DMS 273 treated with DMSO at 0.1 percent for 48 hours (cell line): ENCODE measurements at regions not wholly inside any gene's neighbourhood (a gene's known extent, or its start where the extent isn't known, plus 50 kb on each side); places are given as distances from the start of the nearest gene placed in this dataset.
"Not testable (repeated sequence)": the region's sequence is repeated elsewhere in the genome, so short reads cannot be mapped to it uniquely, and the experiment has no call there.

ENCODE experiments used
- DNase-seq: peaks from one replicate; lab custom pipeline; 2025; lab: John Stamatoyannopoulos, UW

DNA sequence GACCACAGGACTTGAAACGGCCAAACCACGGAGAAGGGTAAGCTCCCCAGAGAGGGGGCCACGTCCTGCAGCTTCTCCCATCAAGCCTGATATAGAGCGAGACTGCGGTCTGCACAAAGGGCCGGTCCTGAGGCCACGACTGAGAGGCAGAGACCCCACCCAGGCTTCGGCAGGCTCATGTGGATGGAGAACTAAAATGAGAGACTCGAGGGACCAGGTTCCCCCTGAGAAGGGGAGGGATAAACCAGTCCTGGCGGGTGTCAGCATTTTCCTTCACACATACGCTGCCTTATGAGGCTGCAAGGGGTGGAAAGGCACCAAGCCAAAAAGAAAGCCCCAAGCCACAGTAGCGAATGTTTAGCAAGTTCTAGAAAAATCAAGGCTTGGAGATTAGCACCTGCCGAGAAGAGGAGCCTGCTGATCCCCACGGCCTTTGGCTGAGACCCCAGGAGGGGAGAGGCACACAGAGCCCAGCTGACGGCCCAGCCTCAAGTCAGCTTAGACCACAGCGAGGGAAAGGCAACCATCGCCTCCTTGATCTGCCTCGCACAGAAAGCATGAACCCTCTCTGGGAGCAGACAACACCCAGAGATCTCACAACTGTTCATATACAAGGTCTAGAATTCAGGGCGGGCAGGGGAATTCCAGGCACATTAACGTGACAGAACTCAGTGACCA lies 92.6 kb upstream of the RNF32 start:
- no peak for DNase-seq

DNA sequence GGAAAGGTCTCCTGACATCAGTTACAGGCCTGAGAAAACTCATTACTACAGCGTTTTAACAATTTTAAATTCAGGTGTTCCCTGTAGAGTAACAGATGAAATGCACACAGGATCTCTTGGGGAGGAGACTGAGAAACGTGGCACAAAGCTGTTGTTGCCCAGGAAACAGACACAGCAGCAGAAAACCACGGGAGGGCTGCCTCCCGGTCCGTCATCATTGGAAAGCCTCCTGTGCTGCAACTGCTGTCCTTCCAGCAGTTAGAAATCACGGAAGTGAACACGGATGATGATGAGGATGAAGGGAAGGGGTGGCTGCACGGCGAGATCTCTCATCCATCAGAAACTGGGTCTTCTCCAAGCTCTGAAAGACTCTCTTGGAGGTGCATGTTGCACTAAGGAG lies 94.6 kb upstream of the RNF32 start:
- no peak for DNase-seq

DNA sequence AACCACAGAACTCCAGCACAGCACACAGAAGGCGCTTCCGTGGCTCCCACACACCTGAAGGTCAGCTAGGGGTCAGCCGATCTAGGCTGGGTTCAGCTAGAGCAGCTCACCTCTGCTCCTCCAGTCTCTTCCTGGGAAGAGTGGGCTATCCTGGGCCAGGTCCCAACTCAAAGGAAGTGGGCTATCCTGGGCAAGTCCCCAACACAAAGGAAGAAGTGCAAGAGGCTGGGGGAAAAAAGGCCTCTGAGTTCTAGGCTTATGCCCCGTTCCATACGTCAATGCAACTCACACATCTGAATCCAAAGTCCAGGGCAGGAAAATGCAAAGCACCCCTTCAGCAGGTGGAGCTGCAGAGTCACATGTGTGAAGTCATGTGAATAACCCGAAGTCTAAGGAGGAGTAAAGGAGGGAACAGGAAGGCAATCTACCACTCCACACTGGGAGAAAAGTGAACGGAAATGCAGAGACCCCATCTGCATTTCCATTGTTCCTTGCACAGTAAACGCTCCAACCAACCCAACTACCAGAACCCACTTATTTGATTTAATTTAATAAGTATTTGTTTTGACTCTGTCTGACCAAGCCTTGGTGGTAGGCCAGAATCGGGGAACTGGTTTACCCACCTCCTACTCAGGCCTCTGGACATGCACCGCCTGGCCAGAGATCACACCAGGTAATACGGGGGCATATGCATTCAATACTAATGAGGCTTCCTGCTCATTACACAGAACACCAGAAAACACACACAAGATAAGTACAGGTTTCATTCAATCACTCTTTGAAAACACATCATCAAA lies 95.5 kb upstream of the RNF32 start:
- DNase-seq = no peak

DNA sequence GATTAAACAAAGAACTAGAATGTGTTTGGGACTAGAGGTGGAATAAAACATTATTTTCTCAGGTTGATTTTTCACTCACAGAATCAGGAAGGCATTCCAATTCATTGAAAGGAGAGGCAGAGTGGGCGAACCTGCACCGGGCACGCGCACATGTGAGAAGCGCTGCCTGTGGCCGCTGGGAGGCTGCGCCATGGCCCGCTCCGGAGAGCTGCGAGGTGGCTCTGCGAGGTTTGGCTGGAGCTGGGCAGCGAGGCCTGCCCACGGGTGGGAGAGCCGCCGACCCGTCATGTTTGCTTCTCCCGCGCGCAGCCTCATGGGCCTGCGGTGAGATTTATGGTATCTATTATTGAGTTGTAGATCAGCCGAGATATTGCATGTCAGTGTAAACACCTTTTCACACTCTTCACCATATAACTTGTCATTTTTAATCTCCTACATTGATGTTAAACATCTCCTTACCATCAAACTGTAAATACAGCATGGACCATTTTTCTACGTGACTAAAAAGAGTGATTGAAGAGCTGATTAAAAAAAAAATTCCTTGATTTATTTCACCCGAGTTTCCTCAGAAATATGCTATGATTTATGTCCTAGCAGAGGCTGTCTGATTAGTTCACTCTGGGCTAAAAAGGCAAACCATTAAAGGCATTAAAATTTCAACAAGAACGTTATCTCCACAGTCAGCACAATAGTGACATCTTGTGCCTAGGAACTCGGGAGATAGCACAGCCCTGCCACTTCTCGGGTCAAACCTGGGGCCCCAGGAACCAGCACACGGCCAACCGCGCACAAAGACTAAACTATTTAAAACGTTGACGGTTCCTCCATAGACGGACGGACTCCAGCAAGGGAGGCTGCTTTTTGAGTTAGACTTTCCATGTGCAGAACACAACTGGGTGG lies 96.6 kb upstream of the RNF32 start:
- DNase-seq = no peak

DNA sequence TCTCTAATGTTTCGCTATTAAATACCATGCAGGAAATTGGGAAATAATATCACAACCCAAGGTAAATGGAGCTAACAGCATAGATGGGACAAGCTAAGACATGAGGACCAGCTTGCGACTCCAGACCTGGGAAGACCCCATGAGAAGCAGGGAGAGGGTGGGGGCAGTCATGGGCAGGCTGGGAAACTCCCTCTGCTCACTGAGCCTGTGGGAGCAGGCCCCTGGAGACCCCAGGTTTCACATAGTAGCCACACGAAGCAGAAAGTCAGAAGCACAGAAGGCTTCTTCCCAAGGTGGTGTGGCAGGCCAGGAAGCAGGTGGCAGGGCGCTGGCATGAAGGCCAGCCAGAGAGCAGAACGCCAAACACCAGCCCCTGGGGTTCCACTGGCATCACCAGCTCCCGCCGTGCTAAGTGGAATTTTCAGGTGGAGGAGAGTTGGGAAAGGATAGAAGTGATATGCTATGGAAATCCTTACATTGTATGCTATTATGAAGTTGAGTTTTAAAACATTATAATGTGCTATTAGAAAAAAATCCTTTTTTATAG lies 99.9 kb upstream of the RNF32 start:
- no peak for DNase-seq

DNA sequence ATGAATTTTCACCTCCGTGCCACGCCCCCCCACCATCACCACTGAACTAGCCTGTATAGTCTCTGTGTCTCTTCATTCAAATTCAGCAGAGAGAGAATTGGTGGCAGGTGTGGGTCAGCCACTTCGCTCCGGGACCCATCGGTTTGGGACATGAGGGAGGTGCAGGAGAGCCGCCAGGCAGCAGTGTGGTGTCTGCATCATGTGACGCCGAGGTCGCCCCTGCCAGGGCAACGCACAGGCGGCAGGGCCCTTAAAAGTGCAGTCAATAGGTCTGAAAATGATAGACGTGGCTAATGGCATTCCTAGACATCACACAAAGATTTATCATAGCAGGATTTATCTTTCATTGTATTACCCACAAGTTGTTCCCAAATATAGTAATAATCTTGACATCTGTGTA lies 100.6 kb upstream of the RNF32 start:
- DNase-seq = no peak

DNA sequence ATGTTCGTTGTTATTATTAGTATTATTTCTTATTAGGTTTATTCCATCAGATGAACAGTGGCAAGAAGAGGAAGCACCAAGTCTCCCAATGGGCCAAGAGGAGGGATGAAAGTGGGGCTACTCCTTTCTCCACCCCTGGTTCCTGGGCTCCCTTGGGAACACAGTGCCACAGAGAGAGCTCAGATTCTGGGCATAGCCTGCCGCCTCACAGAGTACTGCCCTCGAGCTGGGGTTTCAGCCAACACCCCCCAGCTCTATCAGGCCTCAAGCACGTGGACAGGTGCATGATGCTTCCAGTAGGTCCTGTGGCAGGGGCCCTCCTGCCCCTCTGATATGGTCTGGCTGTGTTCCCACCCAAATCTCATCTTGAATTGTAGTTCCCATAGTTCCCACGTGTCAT lies 103.6 kb upstream of the RNF32 start:
- DNase-seq = no peak

GRCh38 chr7:156534925-156535324 lies 105.6 kb upstream of the RNF32 start:
- no peak for DNase-seq

DNA sequence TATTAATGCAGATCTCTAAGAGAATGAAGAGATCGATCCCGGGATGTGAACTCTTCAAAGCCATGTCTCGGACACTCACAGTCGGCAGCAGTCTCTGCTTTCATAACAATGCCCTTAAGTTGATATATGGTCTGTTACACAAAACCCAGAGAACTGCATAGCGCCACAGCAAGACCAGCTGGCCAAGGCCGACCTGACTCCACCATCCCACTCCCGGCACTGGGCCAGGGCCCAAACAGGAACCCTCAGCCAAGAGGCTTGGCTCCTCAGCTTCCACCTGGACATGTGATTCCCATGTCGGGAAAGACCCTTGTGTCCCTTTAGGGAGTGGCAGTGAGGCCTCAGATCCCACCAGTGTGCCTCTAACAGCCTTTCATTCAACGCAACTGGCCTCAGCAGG lies 106.6 kb upstream of the RNF32 start:
- no peak for DNase-seq

GRCh38 chr7:156533420-156533819 lies 107.2 kb upstream of the RNF32 start:
- no peak for DNase-seq

- no peak for DNase-seq
Observed at GRCh38 chr7:156532016-156532602, 108.5 kb upstream of the RNF32 start.

- DNase-seq = no peak
Observed at GRCh38 chr7:156529956-156530355, 110.6 kb upstream of the RNF32 start.

GRCh38 chr7:156527458-156527890 lies 113.1 kb upstream of the RNF32 start:
- DNase-seq = no peak

DNA sequence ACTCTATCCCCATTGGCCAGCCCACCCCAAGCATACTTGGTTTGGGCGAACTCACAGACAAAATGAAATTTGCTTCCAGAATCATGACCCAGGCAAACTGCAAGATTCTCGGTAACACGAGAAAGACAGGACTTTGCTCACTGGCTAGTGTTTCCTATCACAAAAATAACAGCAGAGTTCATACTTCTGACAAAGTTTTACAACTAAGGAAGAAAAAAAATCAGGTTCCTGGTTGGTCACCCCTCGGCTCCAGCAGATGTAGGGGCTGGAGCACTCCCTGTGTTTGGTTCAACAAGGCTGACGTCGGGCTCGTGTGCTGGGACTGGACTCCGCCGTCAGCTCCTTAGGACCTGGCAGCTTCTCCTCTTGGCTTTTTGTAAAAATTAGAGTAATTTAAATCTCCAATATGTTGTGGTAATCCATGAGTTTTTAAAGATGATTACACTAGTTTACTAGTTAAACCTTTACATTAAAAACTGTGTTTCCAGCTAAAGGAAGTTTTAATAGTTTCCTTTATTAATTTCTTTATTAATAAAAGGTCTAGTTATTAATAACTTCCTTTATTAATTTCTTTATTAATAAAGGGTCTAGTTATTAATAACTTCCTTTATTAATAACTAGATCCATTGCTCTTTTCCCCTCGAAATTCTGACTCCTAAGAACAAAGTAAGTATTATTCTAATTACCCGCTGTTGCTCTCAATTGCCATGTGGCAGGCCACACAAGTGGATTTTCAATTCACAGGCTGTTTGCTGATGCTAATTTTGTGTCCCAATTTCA lies 115.6 kb upstream of the RNF32 start:
- no peak for DNase-seq

DNA sequence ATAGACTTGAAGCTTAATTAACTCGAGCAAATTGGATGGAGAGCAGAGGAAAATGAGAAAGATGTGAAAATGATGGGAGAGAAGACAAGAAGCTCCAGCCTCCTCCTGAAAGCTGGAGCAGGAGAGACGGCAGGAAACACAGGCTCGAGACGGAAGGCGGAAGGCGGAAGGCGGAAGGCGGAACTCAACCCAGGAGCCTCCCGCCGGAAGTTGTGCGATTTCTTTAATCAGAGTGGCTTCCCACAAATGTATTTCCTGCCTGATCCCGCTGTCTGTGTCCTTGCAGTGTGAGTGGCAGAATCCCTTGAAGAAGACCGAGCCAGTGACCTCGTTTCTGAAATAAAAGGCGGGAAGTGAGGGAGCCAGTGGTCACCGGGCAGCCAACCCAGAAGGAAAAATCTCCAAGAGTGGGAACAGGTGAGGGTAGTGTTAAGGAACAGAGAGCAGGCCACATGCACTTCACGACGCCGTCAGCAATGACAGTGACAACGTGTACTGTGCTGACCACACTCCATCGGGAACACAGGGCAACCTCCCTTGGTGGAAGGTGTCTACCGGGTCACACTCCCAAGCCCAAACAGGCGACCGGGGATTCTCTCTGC lies 117.0 kb upstream of the RNF32 start:
- DNase-seq = no peak

- DNase-seq = no peak
Observed at GRCh38 chr7:156522801-156523200, 117.8 kb upstream of the RNF32 start.

- DNase-seq = no peak
Observed at GRCh38 chr7:156519070-156519469, 121.5 kb upstream of the RNF32 start.

DNA sequence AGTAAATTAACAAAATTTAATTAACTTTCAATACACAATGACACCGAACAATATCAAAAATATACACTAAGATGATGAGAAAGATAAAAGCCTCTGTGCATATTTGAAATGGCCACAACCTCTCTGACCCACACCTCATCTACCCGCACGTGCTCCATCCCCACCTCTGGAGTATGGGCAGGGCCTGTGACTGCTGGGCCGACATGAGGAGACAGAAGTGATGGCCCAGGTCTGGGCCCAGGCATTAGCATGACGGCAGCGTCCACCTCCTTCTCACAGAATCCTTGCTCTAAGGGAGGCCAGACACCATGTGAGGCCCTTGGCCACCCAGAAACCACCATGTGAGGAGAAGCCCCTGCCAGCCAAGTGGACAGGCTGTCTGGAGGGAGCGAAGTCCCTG lies 122.1 kb upstream of the RNF32 start:
- no peak for DNase-seq

DNA sequence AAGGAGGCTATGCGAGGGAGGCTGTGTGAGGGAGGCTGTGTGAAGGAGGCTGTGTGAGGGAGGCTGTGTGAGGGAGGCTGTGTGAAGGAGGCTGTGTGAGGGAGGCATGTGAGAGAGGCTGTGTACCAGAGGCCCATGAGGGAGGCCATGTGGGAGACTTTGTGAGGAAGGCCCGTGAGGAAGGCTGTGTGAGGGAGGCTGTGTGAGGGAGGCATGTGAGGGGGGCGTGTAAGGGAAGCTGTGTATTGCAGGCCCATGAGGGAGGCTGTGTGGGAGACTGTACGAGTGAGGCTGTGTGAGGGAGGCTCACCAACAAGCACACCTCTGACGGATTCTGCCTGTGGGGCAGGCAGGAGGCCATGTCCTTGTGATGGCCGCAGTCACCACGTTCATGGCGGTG lies 122.7 kb upstream of the RNF32 start:
- not testable (repeated sequence) for DNase-seq

GRCh38 chr7:156516791-156517378 lies 123.7 kb upstream of the RNF32 start:
- DNase-seq = no peak
